ENCODE measurements at regions not wholly inside any gene's neighbourhood (a gene's known extent, or its start where the extent isn't known, plus 50 kb on each side); places are given as distances from the start of the nearest gene placed in this dataset.

DNA sequence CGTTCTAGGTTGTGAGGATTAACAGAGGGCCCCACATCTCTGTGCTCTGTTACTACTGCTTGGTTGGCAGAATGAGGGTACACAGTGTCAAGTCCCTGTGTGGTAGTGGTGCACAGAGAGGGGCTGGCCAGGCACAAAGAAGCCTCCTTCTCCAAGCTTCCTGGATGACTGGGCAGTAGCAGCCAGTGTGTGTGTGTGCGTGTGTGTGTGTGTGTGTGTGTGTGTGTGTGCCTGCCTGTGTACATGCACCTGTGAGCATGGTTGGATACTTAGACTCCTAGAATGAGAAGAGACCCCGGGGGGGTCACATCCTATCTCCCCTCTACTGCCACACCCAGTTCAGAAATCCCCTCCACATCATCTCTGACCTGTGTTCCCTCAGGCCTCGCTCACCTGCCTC lies 146.7 kb upstream of the UNC5B start:
- ATAC-seq (ENCODE audit: insufficient read depth, low read depth) (no peak), DNase-seq (no peak)
- Histone ChIP-seq H2AFZ (ENCODE audit: low read depth, low read length) (no peak overlapping the region), H3K79me2 (ENCODE audit: insufficient read depth, low read length) (no peaks in the 10 kb centered on the region), H4K20me1 (ENCODE audit: insufficient read depth, low read length) (peaks cover 6% of the 10 kb centered on the region; the same call in 1 of the 2 replicates), H3K4me1 (ENCODE audit: insufficient read depth, low read length) (no peaks in the 10 kb centered on the region), H3K9me3 (ENCODE audit: insufficient read depth, low read length, severe bottlenecking) (no peaks in the 10 kb centered on the region), H3K36me3 (ENCODE audit: insufficient read depth, low read length) (no peaks in the 10 kb centered on the region), H3K4me2 (ENCODE audit: insufficient read depth, low read length) (no peak overlapping the region), H3K27ac (ENCODE audit: low read length) (no peak overlapping the region), H3K9ac (ENCODE audit: low read depth, low read length) (no peak overlapping the region), H3K4me3 (ENCODE audit: low read depth in 1 of 2, low read length in 2 of 2) (no peak overlapping the region), H3K27me3 (ENCODE audit: insufficient read depth, low read length, poor library complexity) (peaks cover 2% of the 10 kb centered on the region)
- no peak for TF ChIP-seq CTCF (IDR thresholded peaks at IDR 0.05; ENCODE audit: borderline replicate concordance, extremely low read depth, low read length, poor library complexity, severe bottlenecking)
- no peak for TF ChIP-seq EZH2 (IDR thresholded peaks at IDR 0.05; ENCODE audit: borderline replicate concordance, low read depth, low read length, severe bottlenecking)

GRCh38 chr10:71066600-71066999 lies 145.8 kb upstream of the UNC5B start:
- no peak for DNase-seq
- no peak overlapping the region for H3K4me2 ChIP-seq (ENCODE audit: insufficient read depth, low read length)
- H3K4me1 ChIP-seq (ENCODE audit: insufficient read depth, low read length) = no peaks in the 10 kb centered on the region
- H3K27me3 ChIP-seq (ENCODE audit: insufficient read depth, low read length, poor library complexity) = peaks cover 7% of the 10 kb centered on the region
- no peaks in the 10 kb centered on the region for H3K36me3 ChIP-seq (ENCODE audit: insufficient read depth, low read length)
- H2AFZ ChIP-seq (ENCODE audit: low read depth, low read length) = no peak overlapping the region
- no peaks in the 10 kb centered on the region for H3K79me2 ChIP-seq (ENCODE audit: insufficient read depth, low read length)
- H3K4me3 ChIP-seq (ENCODE audit: low read depth in 1 of 2, low read length in 2 of 2) = no peak overlapping the region
- no peak for ATAC-seq (ENCODE audit: insufficient read depth, low read depth)
- no peak overlapping the region for H3K27ac ChIP-seq (ENCODE audit: low read length)
- TF ChIP-seq EZH2 (IDR thresholded peaks at IDR 0.05; ENCODE audit: borderline replicate concordance, low read depth, low read length, severe bottlenecking) = no peak
- H3K9me3 ChIP-seq (ENCODE audit: insufficient read depth, low read length, severe bottlenecking) = no peaks in the 10 kb centered on the region
- H4K20me1 ChIP-seq (ENCODE audit: insufficient read depth, low read length) = peaks cover 13% of the 10 kb centered on the region; the same call in 1 of the 2 replicates
- no peak overlapping the region for H3K9ac ChIP-seq (ENCODE audit: low read depth, low read length)

DNA sequence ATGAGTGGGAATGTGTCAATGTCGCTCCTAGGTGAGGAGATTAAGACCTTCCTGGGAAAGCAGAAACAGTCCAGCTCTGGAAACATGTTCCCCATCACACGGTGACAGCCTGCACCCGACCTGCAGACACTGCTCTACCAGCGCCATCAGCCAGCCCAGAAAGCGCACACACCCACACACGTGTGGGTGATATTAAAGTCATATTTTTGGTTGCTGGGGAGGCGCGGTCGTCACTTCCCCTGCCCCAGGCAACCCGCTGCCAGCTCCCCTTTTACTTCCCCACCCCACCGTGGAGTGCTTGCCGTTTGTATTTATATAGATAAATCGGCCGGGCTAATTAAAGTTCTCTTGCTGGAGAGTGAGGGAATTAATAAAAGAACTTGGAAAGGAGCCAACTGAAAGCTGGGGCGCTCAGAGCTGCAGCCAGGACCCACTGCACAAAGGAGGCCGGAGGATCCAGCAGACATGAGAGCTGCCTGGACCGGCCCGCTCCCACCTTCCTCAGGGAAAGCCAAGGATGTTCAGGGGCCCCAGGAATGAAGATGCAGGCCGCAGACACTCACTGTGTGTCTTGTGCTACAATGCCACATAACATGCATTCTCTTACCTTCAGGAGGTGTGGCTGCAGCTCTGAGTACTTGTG lies 145.2 kb upstream of the UNC5B start:
- no peak overlapping the region for H3K27ac ChIP-seq (ENCODE audit: low read length)
- ATAC-seq (ENCODE audit: insufficient read depth, low read depth) = no peak
- no peaks in the 10 kb centered on the region for H3K79me2 ChIP-seq (ENCODE audit: insufficient read depth, low read length)
- no peaks in the 10 kb centered on the region for H3K9me3 ChIP-seq (ENCODE audit: insufficient read depth, low read length, severe bottlenecking)
- no peak overlapping the region for H2AFZ ChIP-seq (ENCODE audit: low read depth, low read length)
- TF ChIP-seq EZH2 (IDR thresholded peaks at IDR 0.05; ENCODE audit: borderline replicate concordance, low read depth, low read length, severe bottlenecking) = no peak
- TF ChIP-seq CTCF (IDR thresholded peaks at IDR 0.05; ENCODE audit: borderline replicate concordance, extremely low read depth, low read length, poor library complexity, severe bottlenecking) = no peak
- no peaks in the 10 kb centered on the region for H3K36me3 ChIP-seq (ENCODE audit: insufficient read depth, low read length)
- peaks cover 9% of the 10 kb centered on the region for H3K27me3 ChIP-seq (ENCODE audit: insufficient read depth, low read length, poor library complexity)
- no peak for DNase-seq
- H4K20me1 ChIP-seq (ENCODE audit: insufficient read depth, low read length) = peaks cover 13% of the 10 kb centered on the region; the same call in 1 of the 2 replicates
- H3K4me2 ChIP-seq (ENCODE audit: insufficient read depth, low read length) = no peak overlapping the region
- H3K4me3 ChIP-seq (ENCODE audit: low read depth in 1 of 2, low read length in 2 of 2) = no peak overlapping the region
- no peaks in the 10 kb centered on the region for H3K4me1 ChIP-seq (ENCODE audit: insufficient read depth, low read length)
- no peak overlapping the region for H3K9ac ChIP-seq (ENCODE audit: low read depth, low read length)

GRCh38 chr10:71068861-71069271 lies 143.5 kb upstream of the UNC5B start:
- H3K36me3 ChIP-seq (ENCODE audit: insufficient read depth, low read length) = no peaks in the 10 kb centered on the region
- no peak overlapping the region for H3K9ac ChIP-seq (ENCODE audit: low read depth, low read length)
- H2AFZ ChIP-seq (ENCODE audit: low read depth, low read length) = no peak overlapping the region
- no peak overlapping the region for H3K4me2 ChIP-seq (ENCODE audit: insufficient read depth, low read length)
- TF ChIP-seq CTCF (IDR thresholded peaks at IDR 0.05; ENCODE audit: borderline replicate concordance, extremely low read depth, low read length, poor library complexity, severe bottlenecking) (no peak), EZH2 (IDR thresholded peaks at IDR 0.05; ENCODE audit: borderline replicate concordance, low read depth, low read length, severe bottlenecking) (no peak)
- H4K20me1 ChIP-seq (ENCODE audit: insufficient read depth, low read length) = peaks cover 13% of the 10 kb centered on the region; the same call in 1 of the 2 replicates
- no peaks in the 10 kb centered on the region for H3K9me3 ChIP-seq (ENCODE audit: insufficient read depth, low read length, severe bottlenecking)
- no peaks in the 10 kb centered on the region for H3K4me1 ChIP-seq (ENCODE audit: insufficient read depth, low read length)
- no peak for DNase-seq
- H3K27me3 ChIP-seq (ENCODE audit: insufficient read depth, low read length, poor library complexity) = peaks cover 9% of the 10 kb centered on the region
- H3K79me2 ChIP-seq (ENCODE audit: insufficient read depth, low read length) = no peaks in the 10 kb centered on the region
- no peak overlapping the region for H3K27ac ChIP-seq (ENCODE audit: low read length)
- no peak overlapping the region for H3K4me3 ChIP-seq (ENCODE audit: low read depth in 1 of 2, low read length in 2 of 2)
- ATAC-seq (ENCODE audit: insufficient read depth, low read depth) = no peak
